ENCODE measurements at regions not wholly inside any gene's neighbourhood (a gene's known extent, or its start where the extent isn't known, plus 50 kb on each side); places are given as distances from the start of the nearest gene placed in this dataset.

DNA sequence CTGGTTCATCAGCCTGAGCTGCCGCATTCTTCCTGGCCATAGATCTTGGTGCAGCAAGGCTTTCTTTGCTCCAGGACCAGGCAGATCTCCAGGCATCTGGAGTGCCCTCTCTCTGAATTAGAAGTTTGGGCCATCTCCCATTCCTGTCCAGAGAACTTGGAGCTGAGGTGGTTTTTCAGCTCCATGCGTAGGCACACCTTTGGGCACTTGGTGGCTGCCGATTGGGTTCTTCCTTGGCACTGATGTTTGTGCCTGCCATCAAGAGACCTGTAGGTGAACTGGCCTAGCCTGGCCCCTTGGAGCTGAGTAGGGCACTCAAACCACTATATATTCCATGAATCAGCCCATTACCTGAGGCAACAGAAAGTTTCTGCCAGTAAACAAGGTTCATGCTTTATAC, 206.0 kb upstream of the PCDH17 start:
- TF ChIP-seq, protein P1, sequence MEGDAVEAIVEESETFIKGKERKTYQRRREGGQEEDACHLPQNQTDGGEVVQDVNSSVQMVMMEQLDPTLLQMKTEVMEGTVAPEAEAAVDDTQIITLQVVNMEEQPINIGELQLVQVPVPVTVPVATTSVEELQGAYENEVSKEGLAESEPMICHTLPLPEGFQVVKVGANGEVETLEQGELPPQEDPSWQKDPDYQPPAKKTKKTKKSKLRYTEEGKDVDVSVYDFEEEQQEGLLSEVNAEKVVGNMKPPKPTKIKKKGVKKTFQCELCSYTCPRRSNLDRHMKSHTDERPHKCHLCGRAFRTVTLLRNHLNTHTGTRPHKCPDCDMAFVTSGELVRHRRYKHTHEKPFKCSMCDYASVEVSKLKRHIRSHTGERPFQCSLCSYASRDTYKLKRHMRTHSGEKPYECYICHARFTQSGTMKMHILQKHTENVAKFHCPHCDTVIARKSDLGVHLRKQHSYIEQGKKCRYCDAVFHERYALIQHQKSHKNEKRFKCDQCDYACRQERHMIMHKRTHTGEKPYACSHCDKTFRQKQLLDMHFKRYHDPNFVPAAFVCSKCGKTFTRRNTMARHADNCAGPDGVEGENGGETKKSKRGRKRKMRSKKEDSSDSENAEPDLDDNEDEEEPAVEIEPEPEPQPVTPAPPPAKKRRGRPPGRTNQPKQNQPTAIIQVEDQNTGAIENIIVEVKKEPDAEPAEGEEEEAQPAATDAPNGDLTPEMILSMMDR (IDR thresholded peaks at IDR 0.05), result no peak
- TF ChIP-seq RELA (CRISPR knock-in tag; IDR thresholded peaks at IDR 0.05; ENCODE audit: borderline replicate concordance), result no peak
- no peak for TF ChIP-seq CREB1 (CRISPR knock-in tag; IDR thresholded peaks at IDR 0.05)
- TF ChIP-seq, protein P2, sequence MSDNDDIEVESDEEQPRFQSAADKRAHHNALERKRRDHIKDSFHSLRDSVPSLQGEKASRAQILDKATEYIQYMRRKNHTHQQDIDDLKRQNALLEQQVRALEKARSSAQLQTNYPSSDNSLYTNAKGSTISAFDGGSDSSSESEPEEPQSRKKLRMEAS (CRISPR knock-in tag; IDR thresholded peaks at IDR 0.05), result no peak
- no peak for TF ChIP-seq JUN (CRISPR knock-in tag; IDR thresholded peaks at IDR 0.05)
- TF ChIP-seq, protein P3, sequence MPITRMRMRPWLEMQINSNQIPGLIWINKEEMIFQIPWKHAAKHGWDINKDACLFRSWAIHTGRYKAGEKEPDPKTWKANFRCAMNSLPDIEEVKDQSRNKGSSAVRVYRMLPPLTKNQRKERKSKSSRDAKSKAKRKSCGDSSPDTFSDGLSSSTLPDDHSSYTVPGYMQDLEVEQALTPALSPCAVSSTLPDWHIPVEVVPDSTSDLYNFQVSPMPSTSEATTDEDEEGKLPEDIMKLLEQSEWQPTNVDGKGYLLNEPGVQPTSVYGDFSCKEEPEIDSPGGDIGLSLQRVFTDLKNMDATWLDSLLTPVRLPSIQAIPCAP (CRISPR knock-in tag; IDR thresholded peaks at IDR 0.05), result no peak
- TF ChIP-seq SP1 (CRISPR knock-in tag; conservative IDR thresholded peaks at IDR 0.05), result no peak
